K562 (cell line): ENCODE measurements at regions not wholly inside any gene's neighbourhood (a gene's known extent, or its start where the extent isn't known, plus 50 kb on each side); places are given as distances from the start of the nearest gene placed in this dataset.

Experiments
- BHLHE40 ChIP-seq: IDR thresholded peaks from 2 replicates; pipeline ENCODE4 v1.6.1; 2011; ENCODE audit warnings: low read length, improper control_type of control experiment
- HDAC6 ChIP-seq: IDR thresholded peaks from 2 replicates; pipeline ENCODE4 v1.6.1; 2012; ENCODE audit warnings: low read depth, mild to moderate bottlenecking, control low read depth, inconsistent platforms, low read length, moderate library complexity
- KDM4B ChIP-seq, 2 experiments: fragments of 450-650 bp in 1 of 2; sonication (generic) in 1 of 2; IDR thresholded peaks; 2 replicates each; pipeline ENCODE4 v1.6.1; 2016 to 2017; ENCODE audit warnings: borderline replicate concordance in 2 of 2, antibody characterized with exemption in 1 of 2, low read depth in 1 of 2, mild to moderate bottlenecking in 1 of 2
- MYBL2 ChIP-seq, 2 experiments: fragments of 450-650 bp in 1 of 2; sonication (generic) in 1 of 2; formaldehyde crosslinking in 1 of 2; IDR thresholded peaks; 2 replicates each; pipeline versions ENCODE4 v1.6.1 to v1.8.1; 2017 to 2022; ENCODE audit warnings: borderline replicate concordance in 1 of 2, inconsistent platforms in 1 of 2, low read depth in 1 of 2, mild to moderate bottlenecking in 1 of 2, missing genetic modification reagents in 1 of 2, moderate library complexity in 1 of 2
- ZNF263 ChIP-seq: sonication (generic); formaldehyde crosslinking; IDR thresholded peaks from 2 replicates; pipeline ENCODE4 v1.8.0; 2022; ENCODE audit warnings: mild to moderate bottlenecking, missing genetic modification reagents, borderline replicate concordance
- ZSCAN29 ChIP-seq: fragments of 450-650 bp; IDR thresholded peaks from 2 replicates; pipeline ENCODE4 v1.6.1; 2017
- TF ChIP-seq, protein P1 (sequence below), 3 experiments: fragments of 200-800 bp in 1 of 3; fragments of 250-450 bp in 1 of 3; fragments of 450-650 bp in 1 of 3; sonication (Bioruptor Pico) in 1 of 3; sonication (Bioruptor generic) in 1 of 3; formaldehyde crosslinking in 1 of 3; IDR thresholded peaks; 2 replicates each; pipeline versions ENCODE4 v1.6.1 to v1.8.0; 2016 to 2022; ENCODE audit warnings: mild to moderate bottlenecking in 2 of 3, missing genetic modification characterization in 2 of 3, missing compliant biosample characterization in 1 of 3, moderate library complexity in 1 of 3
- TF ChIP-seq, protein P2 (sequence below): sonication (generic); formaldehyde crosslinking; IDR thresholded peaks from 2 replicates; pipeline ENCODE4 v1.4.0; 2020; ENCODE audit warnings: mild to moderate bottlenecking, missing genetic modification reagents
- TF ChIP-seq, protein P3 (sequence below): fragments of 250-450 bp; sonication (Bioruptor Pico); IDR thresholded peaks from 2 replicates; pipeline ENCODE4 v1.8.0; 2021; ENCODE audit warnings: moderate library complexity, mild to moderate bottlenecking, inconsistent platforms

DNA sequence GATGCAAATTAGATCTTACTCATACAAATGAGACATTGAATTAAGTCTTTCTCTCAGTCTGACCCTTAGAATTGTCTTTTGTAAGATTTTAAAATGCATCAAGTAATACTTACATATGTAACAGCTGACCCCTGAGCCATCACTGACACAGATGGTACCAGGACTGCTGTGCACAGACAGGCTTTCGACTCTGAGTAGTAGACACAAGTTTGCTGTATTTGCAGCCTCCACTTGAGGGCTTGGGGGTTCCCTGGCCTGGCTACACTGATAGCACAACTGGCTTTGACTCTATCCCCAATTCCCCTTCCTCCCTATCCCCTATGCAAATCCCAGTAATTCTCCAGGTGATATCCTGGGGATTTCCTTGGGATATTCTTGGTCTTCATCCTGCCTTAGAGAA, 200.7 kb downstream of the RPIA start (continued):
- TF ChIP-seq, protein P1, sequence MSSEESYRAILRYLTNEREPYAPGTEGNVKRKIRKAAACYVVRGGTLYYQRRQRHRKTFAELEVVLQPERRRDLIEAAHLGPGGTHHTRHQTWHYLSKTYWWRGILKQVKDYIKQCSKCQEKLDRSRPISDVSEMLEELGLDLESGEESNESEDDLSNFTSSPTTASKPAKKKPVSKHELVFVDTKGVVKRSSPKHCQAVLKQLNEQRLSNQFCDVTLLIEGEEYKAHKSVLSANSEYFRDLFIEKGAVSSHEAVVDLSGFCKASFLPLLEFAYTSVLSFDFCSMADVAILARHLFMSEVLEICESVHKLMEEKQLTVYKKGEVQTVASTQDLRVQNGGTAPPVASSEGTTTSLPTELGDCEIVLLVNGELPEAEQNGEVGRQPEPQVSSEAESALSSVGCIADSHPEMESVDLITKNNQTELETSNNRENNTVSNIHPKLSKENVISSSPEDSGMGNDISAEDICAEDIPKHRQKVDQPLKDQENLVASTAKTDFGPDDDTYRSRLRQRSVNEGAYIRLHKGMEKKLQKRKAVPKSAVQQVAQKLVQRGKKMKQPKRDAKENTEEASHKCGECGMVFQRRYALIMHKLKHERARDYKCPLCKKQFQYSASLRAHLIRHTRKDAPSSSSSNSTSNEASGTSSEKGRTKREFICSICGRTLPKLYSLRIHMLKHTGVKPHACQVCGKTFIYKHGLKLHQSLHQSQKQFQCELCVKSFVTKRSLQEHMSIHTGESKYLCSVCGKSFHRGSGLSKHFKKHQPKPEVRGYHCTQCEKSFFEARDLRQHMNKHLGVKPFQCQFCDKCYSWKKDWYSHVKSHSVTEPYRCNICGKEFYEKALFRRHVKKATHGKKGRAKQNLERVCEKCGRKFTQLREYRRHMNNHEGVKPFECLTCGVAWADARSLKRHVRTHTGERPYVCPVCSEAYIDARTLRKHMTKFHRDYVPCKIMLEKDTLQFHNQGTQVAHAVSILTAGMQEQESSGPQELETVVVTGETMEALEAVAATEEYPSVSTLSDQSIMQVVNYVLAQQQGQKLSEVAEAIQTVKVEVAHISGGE (CRISPR knock-in tag; IDR thresholded peaks at IDR 0.05), result no peak
- TF ChIP-seq MYBL2 (IDR thresholded peaks at IDR 0.05; ENCODE audit: low read depth), result no peak
- no peak for TF ChIP-seq MYBL2 (CRISPR knock-in tag; IDR thresholded peaks at IDR 0.05; ENCODE audit: borderline replicate concordance)
- TF ChIP-seq HDAC6, result no peak
- TF ChIP-seq, protein P2, sequence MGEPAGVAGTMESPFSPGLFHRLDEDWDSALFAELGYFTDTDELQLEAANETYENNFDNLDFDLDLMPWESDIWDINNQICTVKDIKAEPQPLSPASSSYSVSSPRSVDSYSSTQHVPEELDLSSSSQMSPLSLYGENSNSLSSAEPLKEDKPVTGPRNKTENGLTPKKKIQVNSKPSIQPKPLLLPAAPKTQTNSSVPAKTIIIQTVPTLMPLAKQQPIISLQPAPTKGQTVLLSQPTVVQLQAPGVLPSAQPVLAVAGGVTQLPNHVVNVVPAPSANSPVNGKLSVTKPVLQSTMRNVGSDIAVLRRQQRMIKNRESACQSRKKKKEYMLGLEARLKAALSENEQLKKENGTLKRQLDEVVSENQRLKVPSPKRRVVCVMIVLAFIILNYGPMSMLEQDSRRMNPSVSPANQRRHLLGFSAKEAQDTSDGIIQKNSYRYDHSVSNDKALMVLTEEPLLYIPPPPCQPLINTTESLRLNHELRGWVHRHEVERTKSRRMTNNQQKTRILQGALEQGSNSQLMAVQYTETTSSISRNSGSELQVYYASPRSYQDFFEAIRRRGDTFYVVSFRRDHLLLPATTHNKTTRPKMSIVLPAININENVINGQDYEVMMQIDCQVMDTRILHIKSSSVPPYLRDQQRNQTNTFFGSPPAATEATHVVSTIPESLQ (CRISPR knock-in tag), result no peak
- TF ChIP-seq KDM4B (IDR thresholded peaks at IDR 0.05; ENCODE audit: borderline replicate concordance in 2 of 2, low read depth in 1 of 2), result no peak
- no peak for TF ChIP-seq ZSCAN29
- TF ChIP-seq ZNF263, result no peak
- no peak for TF ChIP-seq BHLHE40
- TF ChIP-seq, protein P3, sequence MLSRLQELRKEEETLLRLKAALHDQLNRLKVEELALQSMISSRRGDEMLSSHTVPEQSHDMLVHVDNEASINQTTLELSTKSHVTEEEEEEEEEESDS (CRISPR knock-in tag), result no peak
- TF ChIP-seq, all 486 proteins: peak for 0
